Choroid plexus epithelial cell (primary cell): ENCODE measurements at regions not wholly inside any gene's neighbourhood (a gene's known extent, or its start where the extent isn't known, plus 50 kb on each side); places are given as distances from the start of the nearest gene placed in this dataset.

Source experiments
- DNase-seq: peaks from one replicate; pipeline ENCODE4 v3.0.0-alpha.2; 2010; ENCODE audit warnings: low read depth
- H3K4me3 ChIP-seq: 2 replicates; pipeline ENCODE4 v1.5.1; 2011; ENCODE audit warnings: low read depth, mild to moderate bottlenecking, control low read depth, low read length, moderate library complexity
- TF ChIP-seq, protein P1 (sequence below): conservative IDR thresholded peaks from 2 replicates; pipeline ENCODE4 v1.5.1; 2011; ENCODE audit warnings: low read depth, mild to moderate bottlenecking, control low read depth, inconsistent platforms, low read length, moderate library complexity

DNA sequence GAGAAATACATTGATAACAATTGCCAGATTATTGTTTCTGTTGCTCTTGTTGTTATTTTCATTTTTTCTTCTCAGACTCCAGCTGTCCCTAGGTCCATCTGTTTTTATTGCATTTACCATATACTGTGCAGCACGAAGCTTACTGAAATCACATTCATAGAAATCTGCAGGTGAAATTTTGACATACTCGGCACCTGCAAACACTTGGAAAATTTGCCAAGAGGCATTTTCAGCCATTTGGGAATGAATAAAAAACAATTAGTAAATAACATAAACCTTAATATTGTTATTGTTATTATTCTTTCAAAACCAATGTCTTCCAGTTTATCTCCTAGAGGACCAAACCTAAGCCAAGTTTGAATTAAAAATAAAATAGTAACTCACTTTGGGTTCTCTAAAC is 2357.2 kb downstream of the LRRC4C start:
- TF ChIP-seq, protein P1, sequence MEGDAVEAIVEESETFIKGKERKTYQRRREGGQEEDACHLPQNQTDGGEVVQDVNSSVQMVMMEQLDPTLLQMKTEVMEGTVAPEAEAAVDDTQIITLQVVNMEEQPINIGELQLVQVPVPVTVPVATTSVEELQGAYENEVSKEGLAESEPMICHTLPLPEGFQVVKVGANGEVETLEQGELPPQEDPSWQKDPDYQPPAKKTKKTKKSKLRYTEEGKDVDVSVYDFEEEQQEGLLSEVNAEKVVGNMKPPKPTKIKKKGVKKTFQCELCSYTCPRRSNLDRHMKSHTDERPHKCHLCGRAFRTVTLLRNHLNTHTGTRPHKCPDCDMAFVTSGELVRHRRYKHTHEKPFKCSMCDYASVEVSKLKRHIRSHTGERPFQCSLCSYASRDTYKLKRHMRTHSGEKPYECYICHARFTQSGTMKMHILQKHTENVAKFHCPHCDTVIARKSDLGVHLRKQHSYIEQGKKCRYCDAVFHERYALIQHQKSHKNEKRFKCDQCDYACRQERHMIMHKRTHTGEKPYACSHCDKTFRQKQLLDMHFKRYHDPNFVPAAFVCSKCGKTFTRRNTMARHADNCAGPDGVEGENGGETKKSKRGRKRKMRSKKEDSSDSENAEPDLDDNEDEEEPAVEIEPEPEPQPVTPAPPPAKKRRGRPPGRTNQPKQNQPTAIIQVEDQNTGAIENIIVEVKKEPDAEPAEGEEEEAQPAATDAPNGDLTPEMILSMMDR = no peak
- DNase-seq = no peak

DNA sequence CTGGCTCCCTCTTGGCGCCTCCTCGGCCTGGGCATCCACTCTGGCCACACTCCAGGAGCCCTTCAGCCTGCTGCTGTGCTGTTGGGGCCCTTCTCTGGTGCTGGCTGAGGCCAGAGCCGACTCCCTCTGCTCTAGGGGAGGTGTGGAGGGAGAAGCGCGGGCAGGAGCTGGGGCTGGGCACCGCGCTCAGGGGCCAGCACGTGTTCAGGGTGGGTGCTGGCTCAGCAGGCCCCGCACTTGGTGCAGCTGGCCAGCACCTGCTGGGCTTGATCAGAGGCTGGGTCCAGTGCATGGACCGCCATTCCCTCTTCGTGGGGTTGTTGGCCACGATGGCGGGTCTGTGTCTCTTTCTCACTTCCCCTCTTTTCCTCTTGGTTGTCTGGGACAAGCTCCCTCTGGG is 2381.0 kb downstream of the LRRC4C start:
- TF ChIP-seq, protein P1 = no peak
- no peak overlapping the region for H3K4me3 ChIP-seq
- DNase-seq = no peak

More for the DNA sequence above, 2357.2 kb downstream of the LRRC4C start:
- H3K4me3 ChIP-seq = no peak overlapping the region

DNA sequence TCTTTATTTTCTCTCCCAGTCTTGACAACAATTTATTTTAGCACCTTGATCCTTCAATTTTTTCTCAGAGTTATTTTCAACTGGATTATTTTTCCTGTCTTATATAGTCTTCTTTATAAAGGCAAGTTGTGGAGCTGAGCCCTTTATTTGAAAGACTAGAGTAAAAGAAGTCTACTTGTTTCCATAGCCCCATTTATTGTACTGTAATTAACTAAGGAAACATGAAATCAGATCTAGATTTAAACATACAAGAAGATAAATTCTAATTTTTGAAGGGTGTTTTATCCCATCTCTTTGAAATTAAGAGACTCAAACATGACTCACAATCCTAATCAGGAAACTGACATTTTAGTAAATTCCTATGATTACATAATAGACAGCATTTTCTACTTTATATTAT is 2421.8 kb downstream of the LRRC4C start:
- TF ChIP-seq, protein P1 = no peak
- H3K4me3 ChIP-seq = no peak overlapping the region

DNA sequence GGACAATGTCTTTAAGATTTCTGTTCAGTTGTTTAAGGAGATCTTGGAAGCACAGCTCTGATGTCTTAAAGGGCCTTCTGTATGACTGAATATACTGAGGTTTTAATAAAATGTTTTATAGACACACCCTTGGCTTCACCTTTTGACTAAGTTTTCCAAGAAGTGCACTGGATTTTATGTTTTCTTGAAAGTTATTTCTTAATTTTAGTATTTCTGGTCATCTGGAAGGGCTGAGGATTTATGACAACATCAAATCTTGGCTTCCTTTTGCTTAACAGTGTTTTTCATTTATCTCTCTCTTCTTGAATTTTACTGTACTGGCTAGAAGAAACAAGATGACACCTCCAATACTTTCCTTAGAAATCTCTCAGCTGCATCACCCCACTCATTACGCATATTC is 2423.4 kb downstream of the LRRC4C start:
- DNase-seq = no peak
- TF ChIP-seq, protein P1 = no peak
- no peak overlapping the region for H3K4me3 ChIP-seq

More for the DNA sequence above, 2421.8 kb downstream of the LRRC4C start:
- peak; percentile 0 for DNase-seq

DNA sequence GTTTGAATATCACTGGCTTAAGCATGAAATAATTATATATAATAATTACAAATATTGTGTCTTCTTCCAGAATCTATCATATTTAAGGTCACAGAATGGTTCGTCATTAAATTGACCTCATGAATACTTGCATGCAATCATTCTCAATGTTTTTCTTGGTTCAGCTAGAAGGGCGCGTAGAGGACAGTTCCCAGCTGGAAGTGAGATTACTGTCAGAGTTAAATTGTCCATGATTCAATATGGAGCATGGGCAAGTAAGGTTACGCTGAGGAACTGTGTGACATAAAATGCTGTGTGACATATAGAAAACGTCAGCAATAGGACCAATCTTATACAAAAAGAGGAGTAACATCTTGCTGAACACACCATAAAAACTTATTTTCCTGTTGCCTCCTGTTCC is 2423.5 kb upstream of the RAG2 start:
- TF ChIP-seq, protein P1 = no peak

DNA sequence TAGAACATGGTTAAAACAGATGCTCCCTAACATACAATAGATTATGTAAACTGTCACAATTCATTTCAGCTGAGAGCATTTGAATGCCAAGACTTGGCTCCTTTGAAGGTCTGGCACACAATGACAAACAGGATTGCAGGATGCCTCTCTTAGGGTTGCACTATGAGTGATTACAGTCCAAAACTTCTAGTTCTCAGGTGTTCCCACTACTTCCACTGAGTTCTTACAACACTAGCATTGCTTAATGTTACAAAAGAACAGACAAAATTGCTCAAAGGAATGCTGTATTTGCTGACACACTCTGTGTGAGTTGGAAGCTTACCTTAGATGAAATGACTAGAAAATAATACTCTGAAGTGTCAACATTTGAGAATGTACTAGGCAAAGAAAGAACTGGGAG is 2413.8 kb upstream of the RAG2 start:
- no peak overlapping the region for H3K4me3 ChIP-seq
- TF ChIP-seq, protein P1 = no peak
- DNase-seq = no peak

More for the DNA sequence above, 2423.5 kb upstream of the RAG2 start:
- peak; percentile 4 for DNase-seq
- H3K4me3 ChIP-seq = no peak overlapping the region

DNA sequence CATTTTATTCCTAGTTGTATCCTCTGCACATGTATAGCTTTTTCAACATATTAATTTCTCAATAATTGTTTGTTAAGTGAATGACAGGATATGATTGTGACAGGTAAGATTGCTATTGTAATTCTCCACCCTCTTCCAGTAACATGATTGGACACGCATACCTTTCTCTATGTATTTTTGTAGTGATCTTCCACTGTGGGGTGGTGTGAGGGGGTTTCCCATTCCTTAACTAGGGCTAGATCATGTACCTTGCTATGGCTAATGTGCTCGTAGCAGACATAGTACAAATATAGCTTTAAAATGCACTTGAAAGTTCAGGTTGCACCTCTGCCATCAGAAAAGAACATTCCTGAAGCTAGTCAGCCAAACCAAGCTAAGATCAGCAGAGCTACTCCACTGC is 2392.8 kb upstream of the RAG2 start:
- no peak overlapping the region for H3K4me3 ChIP-seq

More for the DNA sequence above, 2392.8 kb upstream of the RAG2 start:
- TF ChIP-seq, protein P1 = no peak
- no peak for DNase-seq
